Effector memory CD4-positive, alpha-beta T cell (primary cell): ENCODE measurements at regions not wholly inside any gene's neighbourhood (a gene's known extent, or its start where the extent isn't known, plus 50 kb on each side); places are given as distances from the start of the nearest gene placed in this dataset.

Experiments
- DNase-seq, 3 donors: peaks; one replicate each; pipeline ENCODE4 v3.0.0-alpha.2; 2020
- H3K27ac ChIP-seq: 2 replicates; pipeline ENCODE4 v1.7.0; 2013; ENCODE audit warnings: mild to moderate bottlenecking, low read length, moderate library complexity; ENCODE audit not compliant: insufficient read depth, poor library complexity, severe bottlenecking
- H3K27me3 ChIP-seq: replicated peaks from 2 replicates; pipeline ENCODE4 v1.7.0; 2013; ENCODE audit warnings: mild to moderate bottlenecking, low read length; ENCODE audit not compliant: insufficient read depth, control insufficient read depth, poor library complexity, severe bottlenecking
- H3K36me3 ChIP-seq: 2 replicates; pipeline ENCODE4 v1.7.0; 2013; ENCODE audit warnings: mild to moderate bottlenecking, low read length, moderate library complexity; ENCODE audit not compliant: control insufficient read depth, insufficient read depth
- H3K4me1 ChIP-seq: 2 replicates; pipeline ENCODE4 v1.7.0; 2013; ENCODE audit warnings: low read length, mild to moderate bottlenecking; ENCODE audit not compliant: control insufficient read depth, insufficient read depth, poor library complexity, severe bottlenecking
- H3K4me3 ChIP-seq: 2 replicates; pipeline ENCODE4 v1.7.0; 2013; ENCODE audit warnings: low read length, low read depth, mild to moderate bottlenecking; ENCODE audit not compliant: insufficient read depth, poor library complexity, severe bottlenecking
- H3K9me3 ChIP-seq: 2 replicates; pipeline ENCODE4 v1.7.0; 2013; ENCODE audit warnings: mild to moderate bottlenecking, low read length, moderate library complexity; ENCODE audit not compliant: control insufficient read depth

- no peaks in the 10 kb centered on the region for H3K4me1 ChIP-seq
- no peak for DNase-seq
- H3K9me3 ChIP-seq = no peaks in the 10 kb centered on the region
- H3K36me3 ChIP-seq = no peaks in the 10 kb centered on the region
- H3K27me3 ChIP-seq = no peaks in the 10 kb centered on the region
- no peak overlapping the region for H3K27ac ChIP-seq
- H3K4me3 ChIP-seq = no peak overlapping the region
Measured at GRCh38 chr6:91412532-91412931, 825.7 kb upstream of the MAP3K7 start.

- H3K4me1 ChIP-seq = no peaks in the 10 kb centered on the region
- H3K9me3 ChIP-seq = no peaks in the 10 kb centered on the region
- no peak for DNase-seq
- no peaks in the 10 kb centered on the region for H3K27me3 ChIP-seq
- no peak overlapping the region for H3K4me3 ChIP-seq
- H3K27ac ChIP-seq = no peak overlapping the region
- H3K36me3 ChIP-seq = no peaks in the 10 kb centered on the region
Measured at GRCh38 chr6:91407706-91408105, 820.8 kb upstream of the MAP3K7 start.

- Histone ChIP-seq H3K4me3 (no peak overlapping the region), H3K9me3 (no peaks in the 10 kb centered on the region), H3K4me1 (no peaks in the 10 kb centered on the region), H3K27ac (no peak overlapping the region), H3K36me3 (no peaks in the 10 kb centered on the region), H3K27me3 (no peaks in the 10 kb centered on the region)
- no peak for DNase-seq
Measured at GRCh38 chr6:91392951-91393350, 806.1 kb upstream of the MAP3K7 start.

- no peak for DNase-seq
- no peaks in the 10 kb centered on the region for H3K9me3 ChIP-seq
Measured at GRCh38 chr6:91387290-91388059, 800.6 kb upstream of the MAP3K7 start.

GRCh38 chr6:91386204-91386603 is 799.3 kb upstream of the MAP3K7 start:
- Histone ChIP-seq H3K4me1 (no peaks in the 10 kb centered on the region), H3K27me3 (no peaks in the 10 kb centered on the region), H3K9me3 (no peaks in the 10 kb centered on the region), H3K4me3 (no peak overlapping the region), H3K27ac (no peak overlapping the region), H3K36me3 (no peaks in the 10 kb centered on the region)
- no peak for DNase-seq

More at GRCh38 chr6:91387290-91388059, 800.6 kb upstream of the MAP3K7 start:
- no peaks in the 10 kb centered on the region for H3K4me1 ChIP-seq
- no peaks in the 10 kb centered on the region for H3K27me3 ChIP-seq
- no peaks in the 10 kb centered on the region for H3K36me3 ChIP-seq
- no peak overlapping the region for H3K27ac ChIP-seq
- no peak overlapping the region for H3K4me3 ChIP-seq

- Histone ChIP-seq H3K27me3 (no peaks in the 10 kb centered on the region), H3K36me3 (no peaks in the 10 kb centered on the region), H3K4me1 (no peaks in the 10 kb centered on the region), H3K9me3 (no peaks in the 10 kb centered on the region), H3K27ac (no peak overlapping the region), H3K4me3 (no peak overlapping the region)
- no peak for DNase-seq
Measured at GRCh38 chr6:91383207-91383606, 796.3 kb upstream of the MAP3K7 start.

GRCh38 chr6:91376686-91377085 is 789.8 kb upstream of the MAP3K7 start:
- H3K4me3 ChIP-seq = no peak overlapping the region
- H3K9me3 ChIP-seq = no peaks in the 10 kb centered on the region
- H3K4me1 ChIP-seq = no peaks in the 10 kb centered on the region
- H3K27me3 ChIP-seq = no peaks in the 10 kb centered on the region
- no peak overlapping the region for H3K27ac ChIP-seq
- no peak for DNase-seq
- no peaks in the 10 kb centered on the region for H3K36me3 ChIP-seq

GRCh38 chr6:91366781-91367180 is 779.9 kb upstream of the MAP3K7 start:
- no peaks in the 10 kb centered on the region for H3K27me3 ChIP-seq
- no peak overlapping the region for H3K27ac ChIP-seq
- no peak overlapping the region for H3K4me3 ChIP-seq
- H3K9me3 ChIP-seq = peaks cover 4% of the 10 kb centered on the region
- no peaks in the 10 kb centered on the region for H3K36me3 ChIP-seq
- no peaks in the 10 kb centered on the region for H3K4me1 ChIP-seq
- no peak for DNase-seq

GRCh38 chr6:91358986-91359385 is 772.1 kb upstream of the MAP3K7 start:
- H3K4me1 ChIP-seq = no peaks in the 10 kb centered on the region
- no peak overlapping the region for H3K4me3 ChIP-seq
- H3K27ac ChIP-seq = no peak overlapping the region
- no peak for DNase-seq
- H3K36me3 ChIP-seq = no peaks in the 10 kb centered on the region
- no peaks in the 10 kb centered on the region for H3K9me3 ChIP-seq
- H3K27me3 ChIP-seq = no peaks in the 10 kb centered on the region

- Histone ChIP-seq H3K27me3 (no peaks in the 10 kb centered on the region), H3K4me3 (no peak overlapping the region), H3K27ac (no peak overlapping the region), H3K4me1 (no peaks in the 10 kb centered on the region), H3K36me3 (no peaks in the 10 kb centered on the region), H3K9me3 (no peaks in the 10 kb centered on the region)
- no peak for DNase-seq
Measured at GRCh38 chr6:91352878-91353277, 766.0 kb upstream of the MAP3K7 start.
